ENCODE measurements at regions not wholly inside any gene's neighbourhood (a gene's known extent, or its start where the extent isn't known, plus 50 kb on each side); places are given as distances from the start of the nearest gene placed in this dataset.

DNA sequence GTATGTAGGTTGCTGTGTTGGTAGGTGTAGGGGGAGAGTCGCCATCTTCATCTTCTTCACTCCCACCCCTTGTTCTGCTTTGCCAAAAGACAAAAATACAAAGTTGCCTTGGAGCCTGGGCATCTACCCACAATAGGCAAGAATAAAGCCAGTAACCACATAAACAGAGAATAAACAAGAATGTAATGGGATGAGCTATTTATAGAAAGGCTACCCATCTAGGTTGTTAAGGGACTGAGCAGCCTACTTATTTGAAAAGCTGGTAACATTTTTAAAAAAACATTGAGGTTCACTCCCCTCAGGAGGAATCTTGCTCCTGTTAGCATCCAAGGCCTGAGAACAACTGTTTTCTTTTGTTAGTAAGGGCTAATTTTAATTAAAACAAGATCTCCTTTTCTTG is 301.4 kb upstream of the STXBP5 start:
- TF ChIP-seq, protein P1, sequence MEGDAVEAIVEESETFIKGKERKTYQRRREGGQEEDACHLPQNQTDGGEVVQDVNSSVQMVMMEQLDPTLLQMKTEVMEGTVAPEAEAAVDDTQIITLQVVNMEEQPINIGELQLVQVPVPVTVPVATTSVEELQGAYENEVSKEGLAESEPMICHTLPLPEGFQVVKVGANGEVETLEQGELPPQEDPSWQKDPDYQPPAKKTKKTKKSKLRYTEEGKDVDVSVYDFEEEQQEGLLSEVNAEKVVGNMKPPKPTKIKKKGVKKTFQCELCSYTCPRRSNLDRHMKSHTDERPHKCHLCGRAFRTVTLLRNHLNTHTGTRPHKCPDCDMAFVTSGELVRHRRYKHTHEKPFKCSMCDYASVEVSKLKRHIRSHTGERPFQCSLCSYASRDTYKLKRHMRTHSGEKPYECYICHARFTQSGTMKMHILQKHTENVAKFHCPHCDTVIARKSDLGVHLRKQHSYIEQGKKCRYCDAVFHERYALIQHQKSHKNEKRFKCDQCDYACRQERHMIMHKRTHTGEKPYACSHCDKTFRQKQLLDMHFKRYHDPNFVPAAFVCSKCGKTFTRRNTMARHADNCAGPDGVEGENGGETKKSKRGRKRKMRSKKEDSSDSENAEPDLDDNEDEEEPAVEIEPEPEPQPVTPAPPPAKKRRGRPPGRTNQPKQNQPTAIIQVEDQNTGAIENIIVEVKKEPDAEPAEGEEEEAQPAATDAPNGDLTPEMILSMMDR (IDR thresholded peaks at IDR 0.05), result no peak
- TF ChIP-seq POLR2A (IDR thresholded peaks at IDR 0.05), result no peak
- H3K4me3 ChIP-seq, result no peak overlapping the region
- no peaks in the 10 kb centered on the region for H3K27me3 ChIP-seq
- no peak overlapping the region for H3K27ac ChIP-seq
- H3K4me1 ChIP-seq, result no peaks in the 10 kb centered on the region
- WGBS, 2 donors, result 72 to 75% methylated on average over 1 of the region's 1 CpG
- DNase-seq, result no peak
- intact Hi-C loops (cut with DNase I; ENCODE audit: low total_unique reads), result no loop called here
- H3K9me3 ChIP-seq, result no peaks in the 10 kb centered on the region
- no peaks in the 10 kb centered on the region for H3K36me3 ChIP-seq (ENCODE audit: low read depth, missing control alignments)

DNA sequence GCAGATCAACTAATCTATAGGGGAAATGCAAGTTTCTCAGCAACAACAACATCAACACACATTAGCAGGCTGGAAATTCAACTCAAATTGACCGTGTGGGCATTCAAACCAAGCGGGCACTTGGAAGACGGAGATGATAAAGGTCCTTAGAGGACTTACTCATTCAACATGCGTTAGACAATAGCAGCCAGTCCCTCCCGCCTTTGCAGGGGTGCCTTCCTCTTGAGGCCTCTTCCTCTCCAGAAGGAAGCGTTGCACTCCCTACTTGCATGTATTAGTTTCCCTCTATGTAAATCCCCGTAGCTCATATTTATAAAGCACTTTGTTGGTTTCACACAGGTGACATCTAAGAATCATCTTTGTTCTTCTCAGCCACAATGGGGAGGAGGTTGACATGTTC is 300.8 kb upstream of the STXBP5 start:
- TF ChIP-seq, protein P1 (IDR thresholded peaks at IDR 0.05), result no peak
- no peak for TF ChIP-seq POLR2A (IDR thresholded peaks at IDR 0.05)
- H3K36me3 ChIP-seq (ENCODE audit: low read depth, missing control alignments), result no peaks in the 10 kb centered on the region
- intact Hi-C loops (cut with DNase I; ENCODE audit: low total_unique reads), result no loop called here

DNA sequence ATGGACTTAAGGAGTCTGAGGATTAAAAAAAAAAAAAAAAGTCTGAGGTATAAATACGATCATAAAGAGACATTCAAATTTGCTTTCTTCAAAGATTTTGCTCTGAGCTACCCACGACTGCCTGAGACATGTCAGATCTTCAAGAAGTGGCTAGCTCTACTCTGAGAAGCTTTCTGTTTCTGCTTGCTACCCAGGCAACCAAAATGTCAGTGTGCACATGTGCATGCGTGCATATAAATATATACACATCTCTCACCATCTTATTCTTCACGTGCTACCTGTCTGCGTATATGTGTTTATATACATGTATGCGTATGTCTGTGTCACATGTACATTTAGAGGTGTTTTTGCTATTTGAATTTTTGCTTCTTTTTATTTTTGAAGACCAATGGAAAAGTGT is 299.6 kb upstream of the STXBP5 start:
- Histone ChIP-seq H3K4me3 (no peak overlapping the region), H3K4me1 (no peaks in the 10 kb centered on the region), H3K27me3 (no peaks in the 10 kb centered on the region), H3K36me3 (ENCODE audit: low read depth, missing control alignments) (no peaks in the 10 kb centered on the region), H3K27ac (no peak overlapping the region), H3K9me3 (no peaks in the 10 kb centered on the region)
- WGBS, 2 donors, result 93 to 94% methylated on average over 6 of the region's 6 CpGs
- no peak for TF ChIP-seq POLR2A (IDR thresholded peaks at IDR 0.05)
- TF ChIP-seq, protein P1 (IDR thresholded peaks at IDR 0.05), result no peak
- intact Hi-C loops (cut with DNase I; ENCODE audit: low total_unique reads), result no loop called here
- no peak for DNase-seq

More for the DNA sequence above, 300.8 kb upstream of the STXBP5 start:
- Histone ChIP-seq H3K27ac (no peak overlapping the region), H3K4me3 (no peak overlapping the region), H3K4me1 (no peaks in the 10 kb centered on the region), H3K27me3 (no peaks in the 10 kb centered on the region), H3K9me3 (no peaks in the 10 kb centered on the region)
- DNase-seq, result no peak
- WGBS, 2 donors, result 91 to 95% methylated on average over 7 of the region's 7 CpGs

DNA sequence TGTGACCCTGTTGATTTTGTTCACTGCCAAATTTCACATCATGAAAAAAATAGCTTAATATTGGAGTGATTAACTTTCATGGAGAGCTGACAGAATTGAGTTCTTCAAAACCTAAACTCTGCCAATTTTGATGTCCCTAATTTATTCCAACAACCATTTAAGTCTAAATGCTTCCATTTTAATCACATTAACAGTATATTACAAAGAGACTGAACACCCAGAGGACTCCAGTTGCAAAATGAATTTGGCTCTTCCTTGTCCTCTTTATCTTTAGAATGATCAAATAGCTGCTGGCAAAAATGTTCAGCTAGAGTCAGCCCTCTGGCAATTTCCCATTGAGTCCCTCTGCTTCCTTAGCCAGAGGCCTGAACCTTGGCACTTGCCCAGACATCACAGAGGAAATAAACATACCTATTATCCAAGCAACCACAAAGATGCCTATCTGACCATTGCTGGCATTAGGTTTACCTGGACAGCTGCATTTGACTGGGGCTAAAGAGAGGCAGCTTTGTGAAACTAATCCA is 299.0 kb upstream of the STXBP5 start:
- no peaks in the 10 kb centered on the region for H3K9me3 ChIP-seq
- H3K27me3 ChIP-seq, result no peaks in the 10 kb centered on the region
- H3K4me3 ChIP-seq, result no peak overlapping the region
- no peak for DNase-seq
- intact Hi-C loops (cut with DNase I; ENCODE audit: low total_unique reads), result no loop called here
- H3K27ac ChIP-seq, result no peak overlapping the region
- H3K4me1 ChIP-seq, result no peaks in the 10 kb centered on the region
- H3K36me3 ChIP-seq (ENCODE audit: low read depth, missing control alignments), result no peaks in the 10 kb centered on the region
- TF ChIP-seq, protein P1 (IDR thresholded peaks at IDR 0.05), result no peak
- no peak for TF ChIP-seq POLR2A (IDR thresholded peaks at IDR 0.05)

DNA sequence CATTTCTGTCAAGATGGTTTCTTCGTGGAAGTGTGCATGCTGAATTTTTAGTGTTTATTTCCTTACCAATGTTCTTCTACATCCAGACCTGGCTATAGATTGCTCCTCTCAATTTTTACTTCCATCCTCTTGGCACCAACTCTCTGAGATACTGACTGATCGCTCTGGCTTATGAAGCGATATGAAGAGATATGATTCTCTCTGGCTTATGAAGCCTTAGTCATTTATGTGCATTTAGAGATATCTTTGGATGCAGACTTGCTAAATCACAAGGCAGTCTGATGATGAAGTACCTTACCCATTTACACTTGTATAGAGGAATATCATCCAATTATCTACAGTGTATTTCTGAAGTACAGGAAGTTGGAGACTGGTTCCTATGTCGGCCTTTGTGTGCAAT is 295.4 kb upstream of the STXBP5 start:
- no peak for TF ChIP-seq POLR2A (IDR thresholded peaks at IDR 0.05)
- TF ChIP-seq, protein P1 (IDR thresholded peaks at IDR 0.05), result no peak
- WGBS, 2 donors, result 86% methylated on average over 4 of the region's 4 CpGs
- no peak for DNase-seq

More for the DNA sequence above, 295.4 kb upstream of the STXBP5 start:
- Histone ChIP-seq H3K27ac (no peak overlapping the region), H3K36me3 (ENCODE audit: low read depth, missing control alignments) (no peaks in the 10 kb centered on the region), H3K9me3 (no peaks in the 10 kb centered on the region), H3K4me1 (no peaks in the 10 kb centered on the region), H3K27me3 (no peaks in the 10 kb centered on the region), H3K4me3 (no peak overlapping the region)
- intact Hi-C loops (cut with DNase I; ENCODE audit: low total_unique reads), result no loop called here
